ENCODE measurements at regions not wholly inside any gene's neighbourhood (a gene's known extent, or its start where the extent isn't known, plus 50 kb on each side); places are given as distances from the start of the nearest gene placed in this dataset.

DNA sequence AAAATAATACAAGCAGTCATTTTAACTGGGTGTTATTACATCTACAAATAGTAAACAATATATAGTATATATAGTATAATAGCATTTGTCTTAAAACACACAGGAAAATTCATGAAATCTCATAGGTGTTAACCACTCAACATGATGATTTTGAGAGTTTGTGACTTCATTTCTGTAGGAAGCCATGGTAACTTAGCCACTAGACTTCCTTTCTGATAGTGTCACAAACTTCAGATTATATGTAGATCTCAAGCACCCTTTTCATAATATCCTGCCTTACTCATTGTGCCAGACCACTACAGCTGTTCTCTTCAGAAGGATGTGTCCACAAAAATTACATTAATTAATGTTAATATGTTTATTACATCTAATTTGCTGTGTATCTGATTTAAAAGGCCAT lies 1250.6 kb downstream of the ADGRL3 start:
- H3K9me3 ChIP-seq: no peaks in the 10 kb centered on the region
- H2AFZ ChIP-seq (ENCODE audit: low read depth): no peak overlapping the region
- POLR2A ChIA-PET: no interaction called here
- no peak overlapping the region for H3K27ac ChIP-seq (ENCODE audit: low read depth in 2 of 2, low read length in 1 of 2)
- no peaks in the 10 kb centered on the region for H3K79me2 ChIP-seq (ENCODE audit: insufficient read depth)
- no peak overlapping the region for H3K9ac ChIP-seq
- H3K36me3 ChIP-seq (replicated peaks in 1 of 2; ENCODE audit: control insufficient read depth in 1 of 2, insufficient read depth in 2 of 2, low read length in 1 of 2): no peaks in the 10 kb centered on the region
- CTCF ChIA-PET: no interaction called here
- TF ChIP-seq YY1 (IDR thresholded peaks at IDR 0.05; ENCODE audit: low read depth): no peak
- TF ChIP-seq, protein P1, sequence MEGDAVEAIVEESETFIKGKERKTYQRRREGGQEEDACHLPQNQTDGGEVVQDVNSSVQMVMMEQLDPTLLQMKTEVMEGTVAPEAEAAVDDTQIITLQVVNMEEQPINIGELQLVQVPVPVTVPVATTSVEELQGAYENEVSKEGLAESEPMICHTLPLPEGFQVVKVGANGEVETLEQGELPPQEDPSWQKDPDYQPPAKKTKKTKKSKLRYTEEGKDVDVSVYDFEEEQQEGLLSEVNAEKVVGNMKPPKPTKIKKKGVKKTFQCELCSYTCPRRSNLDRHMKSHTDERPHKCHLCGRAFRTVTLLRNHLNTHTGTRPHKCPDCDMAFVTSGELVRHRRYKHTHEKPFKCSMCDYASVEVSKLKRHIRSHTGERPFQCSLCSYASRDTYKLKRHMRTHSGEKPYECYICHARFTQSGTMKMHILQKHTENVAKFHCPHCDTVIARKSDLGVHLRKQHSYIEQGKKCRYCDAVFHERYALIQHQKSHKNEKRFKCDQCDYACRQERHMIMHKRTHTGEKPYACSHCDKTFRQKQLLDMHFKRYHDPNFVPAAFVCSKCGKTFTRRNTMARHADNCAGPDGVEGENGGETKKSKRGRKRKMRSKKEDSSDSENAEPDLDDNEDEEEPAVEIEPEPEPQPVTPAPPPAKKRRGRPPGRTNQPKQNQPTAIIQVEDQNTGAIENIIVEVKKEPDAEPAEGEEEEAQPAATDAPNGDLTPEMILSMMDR (IDR thresholded peaks at IDR 0.05): no peak
- no peak for TF ChIP-seq RXRA (IDR thresholded peaks at IDR 0.05; ENCODE audit: borderline replicate concordance, low read depth)
- no peak for TF ChIP-seq FOXM1 (IDR thresholded peaks at IDR 0.05; ENCODE audit: low read depth)
- TF ChIP-seq NFIC (IDR thresholded peaks at IDR 0.05; ENCODE audit: borderline replicate concordance): no peak
- no peak for TF ChIP-seq RCOR1 (IDR thresholded peaks at IDR 0.05; ENCODE audit: low read length)
- no peak for TF ChIP-seq GATA2 (CRISPR knock-in tag; IDR thresholded peaks at IDR 0.05)
- no peak for TF ChIP-seq RAD21 (IDR thresholded peaks at IDR 0.05; ENCODE audit: low read length)
- TF ChIP-seq, protein P2, sequence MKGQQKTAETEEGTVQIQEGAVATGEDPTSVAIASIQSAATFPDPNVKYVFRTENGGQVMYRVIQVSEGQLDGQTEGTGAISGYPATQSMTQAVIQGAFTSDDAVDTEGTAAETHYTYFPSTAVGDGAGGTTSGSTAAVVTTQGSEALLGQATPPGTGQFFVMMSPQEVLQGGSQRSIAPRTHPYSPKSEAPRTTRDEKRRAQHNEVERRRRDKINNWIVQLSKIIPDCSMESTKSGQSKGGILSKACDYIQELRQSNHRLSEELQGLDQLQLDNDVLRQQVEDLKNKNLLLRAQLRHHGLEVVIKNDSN (IDR thresholded peaks at IDR 0.05; ENCODE audit: borderline replicate concordance, low read depth): no peak
- no peak for TF ChIP-seq EZH2phosphoT487 (IDR thresholded peaks at IDR 0.05; ENCODE audit: borderline replicate concordance, low read depth)
- TF ChIP-seq, protein P3, sequence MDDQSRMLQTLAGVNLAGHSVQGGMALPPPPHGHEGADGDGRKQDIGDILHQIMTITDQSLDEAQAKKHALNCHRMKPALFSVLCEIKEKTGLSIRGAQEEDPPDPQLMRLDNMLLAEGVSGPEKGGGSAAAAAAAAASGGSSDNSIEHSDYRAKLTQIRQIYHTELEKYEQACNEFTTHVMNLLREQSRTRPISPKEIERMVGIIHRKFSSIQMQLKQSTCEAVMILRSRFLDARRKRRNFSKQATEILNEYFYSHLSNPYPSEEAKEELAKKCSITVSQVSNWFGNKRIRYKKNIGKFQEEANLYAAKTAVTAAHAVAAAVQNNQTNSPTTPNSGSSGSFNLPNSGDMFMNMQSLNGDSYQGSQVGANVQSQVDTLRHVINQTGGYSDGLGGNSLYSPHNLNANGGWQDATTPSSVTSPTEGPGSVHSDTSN (IDR thresholded peaks at IDR 0.05): no peak
- no peak for TF ChIP-seq CHD2 (IDR thresholded peaks at IDR 0.05; ENCODE audit: low read length, partially characterized antibody)
- TF ChIP-seq MXI1 (IDR thresholded peaks at IDR 0.05; ENCODE audit: low read depth, low read length): no peak
- no peak for TF ChIP-seq GABPA (IDR thresholded peaks at IDR 0.05; ENCODE audit: low read depth)
- no peak for TF ChIP-seq RFX5 (IDR thresholded peaks at IDR 0.05; ENCODE audit: low read length)
- TF ChIP-seq TCF12 (IDR thresholded peaks at IDR 0.05): no peak
- TF ChIP-seq, protein P4, sequence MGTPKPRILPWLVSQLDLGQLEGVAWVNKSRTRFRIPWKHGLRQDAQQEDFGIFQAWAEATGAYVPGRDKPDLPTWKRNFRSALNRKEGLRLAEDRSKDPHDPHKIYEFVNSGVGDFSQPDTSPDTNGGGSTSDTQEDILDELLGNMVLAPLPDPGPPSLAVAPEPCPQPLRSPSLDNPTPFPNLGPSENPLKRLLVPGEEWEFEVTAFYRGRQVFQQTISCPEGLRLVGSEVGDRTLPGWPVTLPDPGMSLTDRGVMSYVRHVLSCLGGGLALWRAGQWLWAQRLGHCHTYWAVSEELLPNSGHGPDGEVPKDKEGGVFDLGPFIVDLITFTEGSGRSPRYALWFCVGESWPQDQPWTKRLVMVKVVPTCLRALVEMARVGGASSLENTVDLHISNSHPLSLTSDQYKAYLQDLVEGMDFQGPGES (IDR thresholded peaks at IDR 0.05; ENCODE audit: low read depth, low read length): no peak
- no peak for TF ChIP-seq JUND (IDR thresholded peaks at IDR 0.05)
- TF ChIP-seq POLR2AphosphoS5 (IDR thresholded peaks at IDR 0.05; ENCODE audit: low read depth, low read length): no peak
- no peak for DNase-seq
- H3K4me3 ChIP-seq (ENCODE audit: low read depth in 2 of 2, low read length in 1 of 2): no peak overlapping the region
- no peaks in the 10 kb centered on the region for H3F3A ChIP-seq (replicated peaks; ENCODE audit: insufficient read depth)
- no peaks in the 10 kb centered on the region for H3K27me3 ChIP-seq (ENCODE audit: insufficient read depth)
- no peaks in the 10 kb centered on the region for H3K4me1 ChIP-seq (ENCODE audit: control insufficient read depth in 1 of 2, insufficient read depth in 2 of 2, low read depth in 1 of 2, low read length in 1 of 2)
- no peak overlapping the region for H3K4me2 ChIP-seq
- H3K9me2 ChIP-seq: no peaks in the 10 kb centered on the region
- H4K20me1 ChIP-seq (ENCODE audit: insufficient read depth): no peaks in the 10 kb centered on the region
